ENCODE measurements at regions not wholly inside any gene's neighbourhood (a gene's known extent, or its start where the extent isn't known, plus 50 kb on each side); places are given as distances from the start of the nearest gene placed in this dataset.
A peak's percentile ranks its signal among the peaks of the same experiment; 100 is the strongest.

DNA sequence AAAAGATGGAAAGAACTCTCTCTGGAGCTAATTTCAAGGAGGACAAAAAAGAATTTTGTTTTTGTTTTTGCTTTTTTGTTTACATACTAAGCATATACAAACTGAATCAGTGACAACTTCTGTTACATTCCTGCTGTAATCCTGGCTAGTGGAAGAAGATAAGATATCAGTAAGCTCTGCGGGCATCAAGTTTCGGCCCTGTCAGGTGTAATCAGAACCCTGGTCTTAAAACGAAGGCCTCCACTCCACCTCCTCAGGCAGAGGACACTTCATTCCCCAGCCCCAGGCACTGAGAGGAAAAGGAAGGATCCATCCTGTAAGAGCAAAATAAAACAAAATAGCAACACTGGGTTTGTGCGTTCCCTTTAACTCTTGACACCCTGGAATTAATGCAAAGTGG lies 88.9 kb upstream of the ARHGAP29 start:
- H3K4me3 ChIP-seq (replicated peaks in 1 of 2; ENCODE audit: low read depth in 1 of 2, low read length in 2 of 2), result peak overlapping the region in 1 of 2 experiments; percentile 41; a peak in 1 of 4 replicates
- RAD21 ChIA-PET (ENCODE audit: low non-redundant PET in 1 of 2, low total read pairs in 2 of 2, uncharacterized antibody in 2 of 2, unreplicated experiment in 2 of 2), result interaction anchor here (0.9 to 2.2 kb wide), 3 partner anchors 26 to 78 kb away, joined by 3 to 7 read pairs (median 3); no protein-coding TSS in a partner anchor
- intact Hi-C loops (cut with micrococcal nuclease), result loop anchor here (2.0 kb wide), 1 partner anchor 78 kb away; no protein-coding TSS in a partner anchor
- H3K9me2 ChIP-seq (ENCODE audit: insufficient read depth), result no peaks in the 10 kb centered on the region
- H3K4me2 ChIP-seq (ENCODE audit: low read length), result peak overlapping the region; percentile 74
- CTCF ChIA-PET, result interaction anchor here (1.2 to 3.3 kb wide), 4 partner anchors 9 to 287 kb away, joined by 3 to 22 read pairs (median 6); no protein-coding TSS in a partner anchor
- ATAC-seq (no peak), DNase-seq (ENCODE audit: low read depth, low spot score) (no peak)
- H3K4me1 ChIP-seq (ENCODE audit: control insufficient read depth in 1 of 2, insufficient read depth in 2 of 2, low read length in 2 of 2), result peaks cover 87 to 96% of the 10 kb centered on the region in 2 experiments
- POLR2A ChIA-PET, result interaction anchor here (0.9 to 5.1 kb wide), 15 partner anchors 9 to 287 kb away, joined by 3 to 54 read pairs (median 6); partner anchors contain the start of gene ARHGAP29
- H3K27me3 ChIP-seq (ENCODE audit: insufficient read depth, low read length), result no peaks in the 10 kb centered on the region
- H3K36me3 ChIP-seq (ENCODE audit: control insufficient read depth in 1 of 2, insufficient read depth in 2 of 2, low read length in 2 of 2), result no peaks in the 10 kb centered on the region
- peak overlapping the region; percentile 67 for H3K9ac ChIP-seq (ENCODE audit: low read length)
- peaks cover 12% of the 10 kb centered on the region; the same call in 1 of the 2 replicates for H3K79me2 ChIP-seq (ENCODE audit: insufficient read depth, low read length)
- no peak overlapping the region for H2AFZ ChIP-seq (ENCODE audit: low read depth, low read length, poor library complexity, severe bottlenecking)
- no peaks in the 10 kb centered on the region for H3K9me3 ChIP-seq (ENCODE audit: control insufficient read depth in 1 of 2, insufficient read depth in 1 of 2, low read depth in 1 of 2, low read length in 2 of 2)
- BruUV-seq (replicated peaks), result no TSS peak
- H3K27ac ChIP-seq (ENCODE audit: low read depth, low read length), result peak overlapping the region; percentile 90
- TF ChIP-seq SP1 (IDR thresholded peaks at IDR 0.05; ENCODE audit: low read depth) (no peak), POLR2A (IDR thresholded peaks at IDR 0.05; ENCODE audit: borderline replicate concordance, extremely low read depth, insufficient read depth, insufficient read length) (no peak), SIN3A (IDR thresholded peaks at IDR 0.05; ENCODE audit: low read depth) (no peak), POLR2AphosphoS5 (IDR thresholded peaks at IDR 0.05; ENCODE audit: low read depth, low read length) (no peak), JUND (IDR thresholded peaks at IDR 0.05) (no peak), YY1 (IDR thresholded peaks at IDR 0.05; ENCODE audit: extremely low read depth, insufficient replicate concordance, low read depth, low read length) (no peak), EZH2phosphoT487 (IDR thresholded peaks at IDR 0.05; ENCODE audit: borderline replicate concordance) (no peak)
- TF ChIP-seq, protein P1, sequence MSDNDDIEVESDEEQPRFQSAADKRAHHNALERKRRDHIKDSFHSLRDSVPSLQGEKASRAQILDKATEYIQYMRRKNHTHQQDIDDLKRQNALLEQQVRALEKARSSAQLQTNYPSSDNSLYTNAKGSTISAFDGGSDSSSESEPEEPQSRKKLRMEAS (IDR thresholded peaks at IDR 0.05), result no peak
- TF ChIP-seq, protein P2, sequence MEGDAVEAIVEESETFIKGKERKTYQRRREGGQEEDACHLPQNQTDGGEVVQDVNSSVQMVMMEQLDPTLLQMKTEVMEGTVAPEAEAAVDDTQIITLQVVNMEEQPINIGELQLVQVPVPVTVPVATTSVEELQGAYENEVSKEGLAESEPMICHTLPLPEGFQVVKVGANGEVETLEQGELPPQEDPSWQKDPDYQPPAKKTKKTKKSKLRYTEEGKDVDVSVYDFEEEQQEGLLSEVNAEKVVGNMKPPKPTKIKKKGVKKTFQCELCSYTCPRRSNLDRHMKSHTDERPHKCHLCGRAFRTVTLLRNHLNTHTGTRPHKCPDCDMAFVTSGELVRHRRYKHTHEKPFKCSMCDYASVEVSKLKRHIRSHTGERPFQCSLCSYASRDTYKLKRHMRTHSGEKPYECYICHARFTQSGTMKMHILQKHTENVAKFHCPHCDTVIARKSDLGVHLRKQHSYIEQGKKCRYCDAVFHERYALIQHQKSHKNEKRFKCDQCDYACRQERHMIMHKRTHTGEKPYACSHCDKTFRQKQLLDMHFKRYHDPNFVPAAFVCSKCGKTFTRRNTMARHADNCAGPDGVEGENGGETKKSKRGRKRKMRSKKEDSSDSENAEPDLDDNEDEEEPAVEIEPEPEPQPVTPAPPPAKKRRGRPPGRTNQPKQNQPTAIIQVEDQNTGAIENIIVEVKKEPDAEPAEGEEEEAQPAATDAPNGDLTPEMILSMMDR (IDR thresholded peaks at IDR 0.05 in 2 of 3, conservative IDR thresholded peaks at IDR 0.05 in 1 of 3; ENCODE audit: borderline replicate concordance in 1 of 3, insufficient read depth in 1 of 3, low read depth in 2 of 3, low read length in 2 of 3), result no peak
- TF ChIP-seq, protein P3, sequence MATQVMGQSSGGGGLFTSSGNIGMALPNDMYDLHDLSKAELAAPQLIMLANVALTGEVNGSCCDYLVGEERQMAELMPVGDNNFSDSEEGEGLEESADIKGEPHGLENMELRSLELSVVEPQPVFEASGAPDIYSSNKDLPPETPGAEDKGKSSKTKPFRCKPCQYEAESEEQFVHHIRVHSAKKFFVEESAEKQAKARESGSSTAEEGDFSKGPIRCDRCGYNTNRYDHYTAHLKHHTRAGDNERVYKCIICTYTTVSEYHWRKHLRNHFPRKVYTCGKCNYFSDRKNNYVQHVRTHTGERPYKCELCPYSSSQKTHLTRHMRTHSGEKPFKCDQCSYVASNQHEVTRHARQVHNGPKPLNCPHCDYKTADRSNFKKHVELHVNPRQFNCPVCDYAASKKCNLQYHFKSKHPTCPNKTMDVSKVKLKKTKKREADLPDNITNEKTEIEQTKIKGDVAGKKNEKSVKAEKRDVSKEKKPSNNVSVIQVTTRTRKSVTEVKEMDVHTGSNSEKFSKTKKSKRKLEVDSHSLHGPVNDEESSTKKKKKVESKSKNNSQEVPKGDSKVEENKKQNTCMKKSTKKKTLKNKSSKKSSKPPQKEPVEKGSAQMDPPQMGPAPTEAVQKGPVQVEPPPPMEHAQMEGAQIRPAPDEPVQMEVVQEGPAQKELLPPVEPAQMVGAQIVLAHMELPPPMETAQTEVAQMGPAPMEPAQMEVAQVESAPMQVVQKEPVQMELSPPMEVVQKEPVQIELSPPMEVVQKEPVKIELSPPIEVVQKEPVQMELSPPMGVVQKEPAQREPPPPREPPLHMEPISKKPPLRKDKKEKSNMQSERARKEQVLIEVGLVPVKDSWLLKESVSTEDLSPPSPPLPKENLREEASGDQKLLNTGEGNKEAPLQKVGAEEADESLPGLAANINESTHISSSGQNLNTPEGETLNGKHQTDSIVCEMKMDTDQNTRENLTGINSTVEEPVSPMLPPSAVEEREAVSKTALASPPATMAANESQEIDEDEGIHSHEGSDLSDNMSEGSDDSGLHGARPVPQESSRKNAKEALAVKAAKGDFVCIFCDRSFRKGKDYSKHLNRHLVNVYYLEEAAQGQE (IDR thresholded peaks at IDR 0.05; ENCODE audit: low read depth), result no peak
- TF ChIP-seq, protein P4, sequence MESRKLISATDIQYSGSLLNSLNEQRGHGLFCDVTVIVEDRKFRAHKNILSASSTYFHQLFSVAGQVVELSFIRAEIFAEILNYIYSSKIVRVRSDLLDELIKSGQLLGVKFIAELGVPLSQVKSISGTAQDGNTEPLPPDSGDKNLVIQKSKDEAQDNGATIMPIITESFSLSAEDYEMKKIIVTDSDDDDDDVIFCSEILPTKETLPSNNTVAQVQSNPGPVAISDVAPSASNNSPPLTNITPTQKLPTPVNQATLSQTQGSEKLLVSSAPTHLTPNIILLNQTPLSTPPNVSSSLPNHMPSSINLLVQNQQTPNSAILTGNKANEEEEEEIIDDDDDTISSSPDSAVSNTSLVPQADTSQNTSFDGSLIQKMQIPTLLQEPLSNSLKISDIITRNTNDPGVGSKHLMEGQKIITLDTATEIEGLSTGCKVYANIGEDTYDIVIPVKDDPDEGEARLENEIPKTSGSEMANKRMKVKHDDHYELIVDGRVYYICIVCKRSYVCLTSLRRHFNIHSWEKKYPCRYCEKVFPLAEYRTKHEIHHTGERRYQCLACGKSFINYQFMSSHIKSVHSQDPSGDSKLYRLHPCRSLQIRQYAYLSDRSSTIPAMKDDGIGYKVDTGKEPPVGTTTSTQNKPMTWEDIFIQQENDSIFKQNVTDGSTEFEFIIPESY (IDR thresholded peaks at IDR 0.05; ENCODE audit: extremely low read depth, insufficient replicate concordance, low read length), result no peak
- no peaks in the 10 kb centered on the region for H4K20me1 ChIP-seq (ENCODE audit: insufficient read depth)

All from HCT116 (cell line).